ENCODE measurements at regions not wholly inside any gene's neighbourhood (a gene's known extent, or its start where the extent isn't known, plus 50 kb on each side); places are given as distances from the start of the nearest gene placed in this dataset.

DNA sequence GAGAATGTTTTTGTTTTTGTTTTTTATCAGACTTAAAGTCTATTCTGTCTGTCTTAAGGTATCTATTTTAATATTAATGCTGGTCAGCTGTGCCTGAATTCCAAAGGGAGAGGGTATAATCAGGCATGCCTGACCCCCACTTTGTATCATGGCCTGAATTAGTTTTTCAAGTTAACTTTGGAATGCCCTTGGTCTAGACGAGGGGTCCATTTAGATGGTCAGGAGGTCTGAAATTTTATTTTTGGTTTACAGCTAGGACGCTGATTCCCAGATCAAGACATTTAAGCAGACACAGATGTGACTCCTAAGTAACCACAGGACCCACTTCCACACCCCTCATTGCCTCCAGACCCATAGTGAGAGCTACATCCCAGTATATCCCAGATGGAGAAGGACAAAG, 189.5 kb downstream of the ARHGAP12 start:
- H3K9me3 Mint-ChIP-seq = peaks cover 4 to 5% (median 4%) of the 10 kb centered on the region in 3 donors
- H3K4me1 ChIP-seq (ENCODE audit: control insufficient read depth in 1 of 2, extremely low read depth in 1 of 2, insufficient read depth in 2 of 2, low read length in 2 of 2) = no peaks in the 10 kb centered on the region

DNA sequence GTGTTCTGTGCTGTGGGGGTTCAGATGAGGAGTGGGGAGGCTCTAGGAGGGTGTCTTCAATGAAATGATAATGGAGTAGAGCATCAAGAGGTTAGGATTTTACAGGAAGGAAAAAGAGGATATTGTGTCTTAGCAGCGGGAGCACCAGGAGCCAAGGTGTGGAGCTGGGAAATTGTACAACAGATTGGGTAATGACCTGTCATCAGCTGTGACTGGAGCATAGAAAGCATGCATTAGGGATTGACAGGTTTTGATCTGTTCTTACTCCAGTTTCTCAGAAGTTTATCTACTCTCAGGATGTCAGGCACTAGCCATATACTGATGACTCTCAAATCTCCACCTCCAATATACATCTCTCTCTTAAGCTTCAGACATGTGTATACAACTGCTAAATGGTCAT, 196.9 kb downstream of the ARHGAP12 start:
- POLR2A ChIA-PET = no interaction called here
- Mint-ChIP-seq H3K36me3 (no peaks in the 10 kb centered on the region), H3K27ac (no peak overlapping the region), H3K4me1 (no peaks in the 10 kb centered on the region), H3K9me3 (peaks cover 0 to under 1% (median 0%) of the 10 kb centered on the region in 3 donors), H3K4me3 (no peak overlapping the region), H3K27me3 (peaks cover 6 to 7% of the 10 kb centered on the region in 2 donors)
- WGBS (ENCODE audit: insufficient coverage) = no CpG with 5 or more reads among the region's 1 CpG
- DNase-seq (no peak), ATAC-seq (replicated peaks in 1 of 4) (no peak)
- Histone ChIP-seq H3K36me3 (ENCODE audit: control insufficient read depth in 2 of 2, extremely low read depth in 1 of 2, insufficient read depth in 1 of 2, low read length in 1 of 2) (no peaks in the 10 kb centered on the region), H3K27ac (ENCODE audit: low read length) (no peak overlapping the region), H3K4me1 (ENCODE audit: control insufficient read depth in 1 of 2, extremely low read depth in 1 of 2, insufficient read depth in 2 of 2, low read length in 2 of 2) (no peaks in the 10 kb centered on the region), H3K27me3 (replicated peaks in 1 of 2; ENCODE audit: control insufficient read depth in 2 of 2, extremely low read depth in 1 of 2, insufficient read depth in 2 of 2, low read length in 1 of 2) (no peaks in the 10 kb centered on the region), H3K9me3 (no peaks in the 10 kb centered on the region), H3K4me3 (ENCODE audit: control insufficient read depth in 1 of 2, extremely low read depth in 1 of 2, low read length in 1 of 2) (no peak overlapping the region)
- CTCF ChIA-PET = interaction anchor here in 1 of 2 donors (0.6 kb wide), 1 partner anchor 73 kb away, joined by 3 read pairs; no protein-coding TSS in a partner anchor

More for the DNA sequence above, 189.5 kb downstream of the ARHGAP12 start:
- Mint-ChIP-seq H3K27ac (no peak overlapping the region), H3K36me3 (peaks cover 3% of the 10 kb centered on the region), H3K27me3 (no peaks in the 10 kb centered on the region), H3K4me1 (no peaks in the 10 kb centered on the region), H3K4me3 (no peak overlapping the region)
- DNase-seq (no peak), ATAC-seq (replicated peaks in 1 of 4) (no peak)
- no peaks in the 10 kb centered on the region for H3K27me3 ChIP-seq (replicated peaks in 1 of 2; ENCODE audit: control insufficient read depth in 2 of 2, extremely low read depth in 1 of 2, insufficient read depth in 2 of 2, low read length in 1 of 2)
- CTCF ChIA-PET = no interaction called here
- POLR2A ChIA-PET = no interaction called here
- no peak overlapping the region for H3K27ac ChIP-seq (ENCODE audit: low read length)
- H3K9me3 ChIP-seq = no peaks in the 10 kb centered on the region
- no peaks in the 10 kb centered on the region for H3K36me3 ChIP-seq (ENCODE audit: control insufficient read depth in 2 of 2, extremely low read depth in 1 of 2, insufficient read depth in 1 of 2, low read length in 1 of 2)
- no CpG with 5 or more reads among the region's 2 CpGs for WGBS (ENCODE audit: insufficient coverage)
- H3K4me3 ChIP-seq (ENCODE audit: control insufficient read depth in 1 of 2, extremely low read depth in 1 of 2, low read length in 1 of 2) = no peak overlapping the region

DNA sequence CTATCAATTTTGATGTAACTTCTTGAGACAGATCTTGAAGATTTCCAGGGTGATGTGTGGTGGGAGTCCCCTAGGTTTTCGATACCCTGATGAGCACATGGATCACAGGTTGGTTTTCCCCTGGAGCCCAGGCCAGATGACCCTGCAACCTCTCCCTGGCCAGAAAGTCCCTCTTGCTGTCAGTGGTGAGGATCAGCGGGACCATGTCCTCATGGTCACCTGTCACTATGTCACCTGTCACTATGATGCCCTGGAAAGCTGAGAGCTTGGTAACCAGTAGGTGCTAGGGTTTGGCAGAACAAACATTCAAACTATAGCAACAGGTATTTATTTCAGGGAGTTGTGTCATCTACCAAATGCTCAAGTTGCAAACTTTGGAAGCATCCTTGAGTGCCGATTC, 197.9 kb downstream of the ARHGAP12 start:
- Mint-ChIP-seq H3K4me1 (no peaks in the 10 kb centered on the region), H3K9me3 (no peaks in the 10 kb centered on the region), H3K27ac (no peak overlapping the region), H3K4me3 (no peak overlapping the region), H3K27me3 (peaks cover 6 to 7% of the 10 kb centered on the region in 2 donors), H3K36me3 (no peaks in the 10 kb centered on the region)
- no peak for DNase-seq
- no peaks in the 10 kb centered on the region for H3K36me3 ChIP-seq (ENCODE audit: control insufficient read depth in 2 of 2, extremely low read depth in 1 of 2, insufficient read depth in 1 of 2, low read length in 1 of 2)
- no peak for ATAC-seq (replicated peaks in 1 of 4)
- H3K4me3 ChIP-seq (ENCODE audit: control insufficient read depth in 1 of 2, extremely low read depth in 1 of 2, low read length in 1 of 2) = no peak overlapping the region
- POLR2A ChIA-PET = no interaction called here
- CTCF ChIA-PET = no interaction called here
- H3K27me3 ChIP-seq (replicated peaks in 1 of 2; ENCODE audit: control insufficient read depth in 2 of 2, extremely low read depth in 1 of 2, insufficient read depth in 2 of 2, low read length in 1 of 2) = no peaks in the 10 kb centered on the region
- no peaks in the 10 kb centered on the region for H3K9me3 ChIP-seq
- WGBS (ENCODE audit: insufficient coverage) = 86% methylated on average over 2 of the region's 3 CpGs
- no peaks in the 10 kb centered on the region for H3K4me1 ChIP-seq (ENCODE audit: control insufficient read depth in 1 of 2, extremely low read depth in 1 of 2, insufficient read depth in 2 of 2, low read length in 2 of 2)
- H3K27ac ChIP-seq (ENCODE audit: low read length) = no peak overlapping the region

DNA sequence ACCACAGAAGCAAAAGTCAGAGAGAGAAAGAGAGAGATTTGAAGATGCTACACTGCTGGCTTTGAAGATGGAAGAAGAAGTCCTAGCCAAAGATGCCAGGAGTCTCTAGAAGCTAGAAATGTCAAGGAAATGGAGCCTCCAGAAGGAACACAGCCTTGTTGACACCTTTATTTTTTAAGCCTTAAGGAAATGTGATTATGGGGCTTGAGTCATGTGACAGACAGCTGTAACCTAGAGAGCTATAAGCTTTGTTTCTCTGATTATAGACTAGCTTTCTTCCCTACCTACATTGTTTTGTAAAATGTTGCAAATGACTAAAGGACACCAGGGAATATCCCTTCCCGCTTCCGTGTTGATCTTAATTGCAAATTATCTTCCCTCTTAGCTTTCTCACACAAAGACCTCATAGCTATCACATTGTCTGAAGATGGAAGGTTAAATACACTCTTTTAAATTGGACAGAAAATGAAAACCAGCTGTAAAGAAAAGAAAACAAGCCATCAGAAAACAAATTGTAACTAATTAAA, 199.9 kb downstream of the ARHGAP12 start:
- Histone ChIP-seq H3K27me3 (replicated peaks in 1 of 2; ENCODE audit: control insufficient read depth in 2 of 2, extremely low read depth in 1 of 2, insufficient read depth in 2 of 2, low read length in 1 of 2) (no peaks in the 10 kb centered on the region), H3K9me3 (no peaks in the 10 kb centered on the region), H3K27ac (ENCODE audit: low read length) (no peak overlapping the region), H3K4me1 (ENCODE audit: control insufficient read depth in 1 of 2, extremely low read depth in 1 of 2, insufficient read depth in 2 of 2, low read length in 2 of 2) (no peaks in the 10 kb centered on the region), H3K4me3 (ENCODE audit: control insufficient read depth in 1 of 2, extremely low read depth in 1 of 2, low read length in 1 of 2) (no peak overlapping the region), H3K36me3 (ENCODE audit: control insufficient read depth in 2 of 2, extremely low read depth in 1 of 2, insufficient read depth in 1 of 2, low read length in 1 of 2) (no peaks in the 10 kb centered on the region)
- H3K36me3 Mint-ChIP-seq = no peaks in the 10 kb centered on the region
- ChIA-PET CTCF (no interaction called here), POLR2A (no interaction called here)
- no CpG with 5 or more reads among the region's 2 CpGs for WGBS (ENCODE audit: insufficient coverage)
- ATAC-seq (replicated peaks in 1 of 4) (no peak), DNase-seq (no peak)
- peaks cover 7 to 13% of the 10 kb centered on the region in 2 donors for H3K27me3 Mint-ChIP-seq
- H3K4me1 Mint-ChIP-seq = no peaks in the 10 kb centered on the region
- no peaks in the 10 kb centered on the region for H3K9me3 Mint-ChIP-seq
- no peak overlapping the region for H3K27ac Mint-ChIP-seq
- no peak overlapping the region for H3K4me3 Mint-ChIP-seq

GRCh38 chr10:31725436-31725835, 203.2 kb downstream of the ARHGAP12 start:
- WGBS (ENCODE audit: insufficient coverage) = 91% methylated on average over 6 of the region's 7 CpGs
- H3K4me1 ChIP-seq (ENCODE audit: control insufficient read depth in 1 of 2, extremely low read depth in 1 of 2, insufficient read depth in 2 of 2, low read length in 2 of 2) = no peaks in the 10 kb centered on the region
- DNase-seq = no peak
- H3K36me3 Mint-ChIP-seq = no peaks in the 10 kb centered on the region
- no peaks in the 10 kb centered on the region for H3K27me3 ChIP-seq (replicated peaks in 1 of 2; ENCODE audit: control insufficient read depth in 2 of 2, extremely low read depth in 1 of 2, insufficient read depth in 2 of 2, low read length in 1 of 2)
- peaks cover 5 to 12% of the 10 kb centered on the region in 2 donors for H3K27me3 Mint-ChIP-seq
- no peak overlapping the region for H3K4me3 ChIP-seq (ENCODE audit: control insufficient read depth in 1 of 2, extremely low read depth in 1 of 2, low read length in 1 of 2)
- no peak overlapping the region for H3K27ac Mint-ChIP-seq
- H3K4me3 Mint-ChIP-seq = no peak overlapping the region
- H3K27ac ChIP-seq (ENCODE audit: low read length) = no peak overlapping the region
- CTCF ChIA-PET = no interaction called here
- H3K9me3 ChIP-seq = no peaks in the 10 kb centered on the region
- no peaks in the 10 kb centered on the region for H3K36me3 ChIP-seq (ENCODE audit: control insufficient read depth in 2 of 2, extremely low read depth in 1 of 2, insufficient read depth in 1 of 2, low read length in 1 of 2)
- POLR2A ChIA-PET = no interaction called here
- no peak for ATAC-seq (replicated peaks in 1 of 4)
- H3K9me3 Mint-ChIP-seq = no peaks in the 10 kb centered on the region
- H3K4me1 Mint-ChIP-seq = no peaks in the 10 kb centered on the region

DNA sequence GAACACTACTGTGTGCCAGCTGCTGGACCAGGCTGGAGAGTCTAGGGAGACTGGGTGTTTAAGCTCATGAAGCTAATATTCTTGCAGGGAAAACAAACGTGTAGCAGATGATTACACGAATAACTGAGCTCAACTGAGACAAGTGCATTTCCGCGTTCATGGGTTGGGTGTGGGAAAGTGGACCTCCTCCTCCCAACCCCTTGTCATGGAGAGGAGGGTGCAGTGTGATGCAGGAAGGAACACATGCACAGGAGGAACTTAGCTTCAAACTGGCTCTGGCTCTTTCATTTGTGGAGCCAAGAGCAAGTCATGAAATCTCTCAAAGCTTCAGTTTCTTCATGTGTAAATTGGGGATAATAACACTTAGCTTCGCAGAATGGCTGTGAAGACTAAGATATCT, 204.3 kb downstream of the ARHGAP12 start:
- no peak for DNase-seq
- H3K9me3 Mint-ChIP-seq = no peaks in the 10 kb centered on the region
- H3K27me3 Mint-ChIP-seq = peaks cover 5 to 11% of the 10 kb centered on the region in 2 donors
- no peak for ATAC-seq (replicated peaks in 1 of 4)
- WGBS (ENCODE audit: insufficient coverage) = 80% methylated on average over 1 of the region's 5 CpGs
- H3K27ac Mint-ChIP-seq = no peak overlapping the region
- no peak overlapping the region for H3K4me3 Mint-ChIP-seq
- Histone ChIP-seq H3K36me3 (ENCODE audit: control insufficient read depth in 2 of 2, extremely low read depth in 1 of 2, insufficient read depth in 1 of 2, low read length in 1 of 2) (no peaks in the 10 kb centered on the region), H3K27ac (ENCODE audit: low read length) (no peak overlapping the region), H3K4me3 (ENCODE audit: control insufficient read depth in 1 of 2, extremely low read depth in 1 of 2, low read length in 1 of 2) (no peak overlapping the region), H3K9me3 (no peaks in the 10 kb centered on the region), H3K27me3 (replicated peaks in 1 of 2; ENCODE audit: control insufficient read depth in 2 of 2, extremely low read depth in 1 of 2, insufficient read depth in 2 of 2, low read length in 1 of 2) (peaks cover 0 to under 1% of the 10 kb centered on the region in 2 experiments), H3K4me1 (ENCODE audit: control insufficient read depth in 1 of 2, extremely low read depth in 1 of 2, insufficient read depth in 2 of 2, low read length in 2 of 2) (no peaks in the 10 kb centered on the region)
- CTCF ChIA-PET = no interaction called here
- H3K4me1 Mint-ChIP-seq = no peaks in the 10 kb centered on the region
- POLR2A ChIA-PET = no interaction called here
- H3K36me3 Mint-ChIP-seq = no peaks in the 10 kb centered on the region
